Myocyte (in vitro differentiated cells): ENCODE measurements at regions not wholly inside any gene's neighbourhood (a gene's known extent, or its start where the extent isn't known, plus 50 kb on each side); places are given as distances from the start of the nearest gene placed in this dataset.

Experiments
- DNase-seq: peaks from one replicate; pipeline ENCODE4 v3.0.0-alpha.2; 2012; ENCODE audit warnings: low read depth

DNA sequence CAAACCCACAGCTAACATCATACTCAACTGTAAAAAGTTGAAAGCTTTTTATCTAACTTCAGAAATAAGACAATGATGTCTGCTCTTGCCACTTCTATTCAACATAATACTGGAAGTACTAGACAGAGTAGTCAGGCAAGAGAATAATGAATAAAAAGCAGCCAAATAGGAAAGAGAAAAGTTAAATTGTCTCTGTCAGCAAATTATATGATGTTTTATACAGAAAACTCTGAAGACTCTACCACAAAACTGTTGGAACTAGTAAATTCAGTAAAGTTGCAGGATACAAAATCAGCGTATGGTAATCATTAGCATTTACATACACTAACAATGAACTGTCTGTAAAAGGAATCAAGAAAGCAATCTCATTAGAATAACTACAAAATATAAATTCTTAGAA lies 752.9 kb upstream of the CT83 start:
- DNase-seq = no peak

DNA sequence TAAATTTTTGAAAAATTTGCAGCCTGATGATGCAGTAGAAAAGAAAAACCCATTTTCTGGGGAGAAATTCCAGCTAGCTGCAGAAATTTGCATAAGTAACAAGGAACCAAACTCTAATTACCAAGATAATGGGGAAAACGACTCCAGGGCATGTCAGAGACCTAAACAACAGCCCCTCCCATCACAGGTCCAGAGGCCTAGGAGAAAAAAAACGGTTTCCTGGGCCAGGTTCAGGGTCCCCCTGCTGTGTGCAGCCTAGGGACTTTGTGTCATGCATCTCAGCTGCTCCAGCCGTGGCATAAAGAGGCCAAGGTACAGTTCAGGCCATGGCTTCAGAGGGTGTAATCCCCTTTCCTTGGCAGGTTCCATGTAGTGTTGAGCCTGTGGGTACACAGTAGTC lies 733.7 kb upstream of the CT83 start:
- DNase-seq = no peak

DNA sequence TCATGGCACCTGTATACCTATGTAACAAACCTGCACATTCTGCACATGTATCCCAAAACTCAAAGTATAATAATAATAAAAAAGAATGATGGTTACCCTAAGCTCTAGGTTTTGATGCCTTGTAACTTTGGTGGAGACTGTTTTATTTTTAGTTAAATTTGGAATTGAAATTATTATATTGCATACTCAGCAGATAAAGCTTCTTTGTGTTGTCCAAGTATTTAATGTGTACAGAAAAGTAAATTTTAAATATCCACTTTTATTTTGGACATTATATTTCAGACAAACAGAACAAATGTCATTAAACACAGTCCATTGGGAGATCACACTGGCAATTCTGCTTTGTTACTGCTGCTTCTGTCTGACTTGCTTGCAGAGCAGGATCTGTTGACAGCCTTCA lies 684.5 kb upstream of the CT83 start:
- no peak for DNase-seq

DNA sequence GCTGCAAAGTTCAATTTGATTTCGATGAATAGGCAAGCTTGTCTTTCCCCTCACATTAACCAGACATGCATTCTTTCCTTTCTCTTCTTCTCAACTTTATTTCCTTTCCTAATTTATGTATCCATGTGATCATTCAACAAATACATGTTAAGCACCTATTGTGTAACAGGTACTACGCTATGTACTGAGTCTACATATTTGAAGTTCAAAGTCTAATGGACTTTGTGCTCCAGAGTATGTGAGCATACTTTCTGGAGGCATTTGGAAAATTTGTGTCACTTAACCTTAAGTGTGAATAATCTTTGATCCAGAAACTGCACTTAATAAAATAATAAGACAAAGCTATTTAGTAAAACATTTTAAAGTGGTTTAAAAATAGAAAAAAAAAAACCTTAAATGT lies 675.3 kb upstream of the CT83 start:
- DNase-seq = no peak

DNA sequence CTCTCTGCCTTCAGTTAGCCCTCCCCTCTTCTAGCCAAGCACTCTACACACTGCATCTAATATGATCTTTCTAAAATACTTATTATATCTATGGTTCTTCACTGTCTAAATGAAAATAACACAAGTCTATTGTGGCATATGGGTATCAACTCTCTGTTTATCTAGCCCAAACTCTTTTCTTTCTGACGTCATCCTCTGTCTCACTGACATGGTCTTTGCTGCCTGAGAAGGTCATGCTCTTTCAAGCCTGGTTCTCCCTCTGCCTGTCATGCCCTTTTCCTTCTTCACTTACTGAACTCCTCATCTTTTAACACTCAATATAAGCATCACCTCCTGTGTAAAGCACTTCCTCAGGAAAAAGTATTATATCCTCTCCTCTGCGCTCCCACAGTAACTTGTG lies 672.2 kb upstream of the CT83 start:
- DNase-seq = no peak

DNA sequence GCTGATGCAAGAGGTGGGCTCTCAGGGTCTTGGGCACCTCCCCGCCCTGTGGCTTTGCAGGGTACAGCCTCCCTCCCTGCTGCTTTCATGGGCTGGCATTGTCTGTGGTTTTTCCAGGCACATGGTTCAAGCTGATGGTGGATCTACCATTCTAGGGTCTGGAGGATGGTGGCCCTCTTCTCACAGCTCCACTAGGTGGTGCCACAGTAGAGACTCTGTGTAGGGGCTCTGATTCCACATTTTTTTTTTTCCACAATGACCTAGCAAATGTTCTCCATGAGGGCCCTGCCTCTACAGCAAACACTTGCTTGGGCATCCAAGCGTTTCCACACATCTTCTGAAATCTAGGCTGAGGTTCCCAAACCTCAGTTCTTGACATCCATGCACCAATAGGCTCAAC lies 657.9 kb upstream of the CT83 start:
- DNase-seq = no peak

DNA sequence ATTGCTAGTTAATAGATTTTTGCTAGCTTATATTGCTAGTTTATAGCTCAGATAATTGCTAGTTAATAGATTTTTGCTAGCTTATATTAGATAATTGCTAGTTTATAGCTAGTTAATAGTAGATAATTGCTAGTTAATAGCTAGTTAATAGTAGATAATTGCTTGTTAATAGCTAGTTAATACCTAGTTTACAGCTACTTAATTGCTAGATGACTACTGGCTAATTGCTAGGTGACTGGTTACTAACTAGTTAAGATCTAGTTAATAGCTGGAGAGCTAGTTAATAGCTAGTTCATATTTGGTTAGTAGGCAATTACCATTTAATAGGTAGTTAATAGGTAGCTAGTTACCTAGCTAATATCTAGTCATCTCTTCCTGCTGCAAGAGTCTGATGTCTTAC lies 633.8 kb upstream of the CT83 start:
- no peak for DNase-seq

DNA sequence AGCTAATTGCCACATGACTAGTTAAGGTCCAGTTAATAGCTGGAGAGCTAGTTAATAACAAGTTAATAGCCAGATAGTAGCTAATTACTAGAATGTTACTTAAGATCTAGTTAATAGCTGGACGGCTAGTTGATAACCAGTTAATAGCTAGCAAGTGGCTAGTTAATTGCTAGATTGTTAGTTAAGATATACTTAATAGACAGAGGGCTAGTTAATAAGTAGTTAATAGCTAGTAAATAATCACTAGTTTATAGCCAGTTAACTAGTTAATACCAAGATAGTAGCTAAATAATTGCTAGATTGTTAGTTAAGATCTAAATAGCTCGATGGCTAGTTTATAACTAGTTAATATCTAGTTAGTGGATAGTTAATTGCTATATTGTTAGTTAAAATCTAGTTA lies 632.6 kb upstream of the CT83 start:
- DNase-seq = no peak

DNA sequence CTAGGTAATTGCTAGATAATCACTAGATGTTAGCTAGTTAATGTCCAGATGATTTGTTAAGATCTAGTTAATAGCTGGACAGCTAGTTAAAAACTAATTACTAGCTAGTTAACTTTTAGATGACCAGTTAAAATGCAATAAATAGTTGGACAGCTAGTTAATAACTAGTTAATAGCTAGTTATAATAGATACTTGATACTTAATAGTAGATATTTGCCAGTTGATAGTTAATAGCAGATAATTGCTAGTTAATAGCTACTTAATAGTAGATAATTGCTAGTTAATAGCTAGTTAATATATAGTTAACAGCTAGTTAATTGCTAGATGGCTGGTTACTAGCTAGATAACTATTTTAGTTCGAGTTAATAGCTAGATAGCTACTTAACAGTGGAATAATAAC lies 631.4 kb upstream of the CT83 start:
- DNase-seq = no peak

DNA sequence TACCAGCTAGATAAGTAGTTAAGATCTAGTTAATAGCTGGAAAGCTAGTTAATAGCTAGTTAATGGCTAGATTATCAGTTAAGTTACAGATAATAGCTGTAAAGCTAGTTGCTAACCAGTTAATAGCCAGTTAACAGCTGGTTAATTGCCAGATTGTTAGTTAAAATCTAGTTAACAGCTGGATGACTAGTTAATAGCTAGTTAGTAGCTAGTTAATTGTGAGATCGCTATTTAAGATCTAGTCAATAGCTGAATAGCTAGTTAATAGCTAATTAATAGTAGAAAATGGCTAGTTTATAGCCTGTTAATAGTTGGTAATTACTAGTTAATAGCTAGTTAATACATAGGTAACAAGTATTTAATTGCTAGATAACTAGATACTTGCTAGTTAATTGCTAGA lies 630.5 kb upstream of the CT83 start:
- DNase-seq = no peak

DNA sequence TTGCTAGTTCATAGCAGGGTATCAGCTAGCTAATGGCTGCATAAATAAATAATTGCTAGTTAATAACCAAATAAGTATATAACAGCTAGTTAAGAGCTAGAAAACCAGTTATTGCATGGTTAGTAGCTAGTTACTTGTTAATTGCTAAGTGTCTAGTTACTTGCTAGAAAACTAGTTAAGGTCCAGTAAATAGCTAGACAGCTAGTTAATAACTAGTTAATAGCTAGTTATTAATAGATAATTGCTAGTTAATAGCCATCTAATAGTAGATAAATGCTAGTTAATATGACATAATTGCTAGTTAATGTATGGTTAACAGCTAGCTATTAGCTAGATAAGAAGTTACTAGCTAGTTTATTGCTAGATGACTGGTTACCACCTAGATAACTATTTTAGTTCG lies 629.9 kb upstream of the CT83 start:
- DNase-seq = no peak

DNA sequence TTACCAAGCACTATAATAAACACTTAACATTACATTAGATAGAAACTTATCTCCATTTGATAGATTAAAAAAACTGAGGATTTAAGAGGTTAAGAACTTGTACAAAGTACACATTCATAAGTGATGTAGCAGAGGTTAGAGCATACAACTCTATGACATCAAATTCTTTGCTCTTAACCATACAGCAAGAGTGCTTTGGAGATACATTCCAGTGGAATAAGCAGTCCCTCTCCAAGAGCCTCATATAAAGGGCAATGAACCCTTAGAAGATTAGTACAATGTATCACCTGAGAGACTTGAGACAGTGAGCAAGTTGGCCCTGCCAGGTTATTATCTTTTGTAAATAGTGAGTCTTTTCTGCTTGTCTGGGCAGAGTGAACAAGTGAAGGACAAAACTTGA lies 600.4 kb upstream of the CT83 start:
- DNase-seq = no peak

DNA sequence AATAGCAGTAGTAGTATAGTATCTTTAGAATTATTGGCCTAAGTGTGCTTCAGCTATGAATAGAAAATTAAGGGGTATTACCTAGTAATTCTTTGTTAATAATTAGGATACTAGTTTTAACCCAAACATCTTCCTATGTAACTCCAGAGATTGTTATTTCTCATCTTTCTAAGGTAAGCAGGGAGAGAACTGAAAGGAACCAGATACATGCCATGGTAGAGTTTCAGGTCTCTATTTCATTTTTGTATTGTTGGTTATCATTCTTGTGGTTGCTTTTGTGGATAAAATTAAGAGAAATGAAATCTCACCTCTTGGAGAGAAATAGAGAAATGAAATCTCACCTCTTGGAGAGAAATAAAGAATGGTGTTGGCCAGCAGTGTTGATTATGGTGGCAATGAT lies 597.1 kb upstream of the CT83 start:
- no peak for DNase-seq

DNA sequence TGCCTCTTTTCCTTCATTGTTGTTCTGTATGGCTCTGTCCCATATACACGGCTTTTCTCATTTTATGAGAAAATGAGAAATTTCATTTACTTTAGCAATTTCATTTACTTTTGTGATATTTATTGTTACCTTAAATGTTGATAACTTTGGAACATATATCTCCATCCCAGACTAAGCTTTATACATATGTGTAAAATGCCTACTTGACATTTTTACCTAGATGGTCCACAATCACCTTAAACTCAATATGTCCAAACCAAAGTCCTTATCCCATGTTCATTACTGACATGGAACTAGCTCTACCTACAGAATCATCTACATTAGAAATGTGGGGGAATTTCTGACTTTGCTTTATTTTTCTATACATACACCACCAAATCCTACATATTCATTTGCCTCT lies 590.5 kb upstream of the CT83 start:
- DNase-seq = no peak

DNA sequence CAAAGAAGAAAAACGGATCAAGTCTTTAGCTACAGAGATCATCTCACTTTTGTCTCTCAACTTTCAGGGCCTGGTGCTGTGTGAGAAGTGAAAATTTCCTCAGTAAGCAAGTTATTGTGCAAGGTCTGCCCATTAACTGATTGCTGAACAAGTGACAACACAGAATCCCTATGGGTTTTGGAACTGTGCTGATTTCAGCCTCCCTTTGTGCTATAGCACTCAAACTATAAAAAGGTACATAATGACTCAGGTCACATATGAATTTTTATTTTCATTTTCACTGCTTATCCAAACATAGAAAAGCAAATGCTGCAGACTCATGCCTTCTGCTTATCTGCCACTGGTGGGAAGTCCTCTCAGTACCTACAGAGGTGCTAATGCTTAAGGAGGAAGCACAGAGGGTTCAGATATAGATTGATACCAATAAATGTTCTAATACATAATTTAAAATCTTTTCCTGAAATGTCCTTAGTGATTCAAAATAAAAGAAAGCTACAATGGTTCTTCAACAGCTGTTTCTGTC lies 576.2 kb upstream of the CT83 start:
- no peak for DNase-seq

DNA sequence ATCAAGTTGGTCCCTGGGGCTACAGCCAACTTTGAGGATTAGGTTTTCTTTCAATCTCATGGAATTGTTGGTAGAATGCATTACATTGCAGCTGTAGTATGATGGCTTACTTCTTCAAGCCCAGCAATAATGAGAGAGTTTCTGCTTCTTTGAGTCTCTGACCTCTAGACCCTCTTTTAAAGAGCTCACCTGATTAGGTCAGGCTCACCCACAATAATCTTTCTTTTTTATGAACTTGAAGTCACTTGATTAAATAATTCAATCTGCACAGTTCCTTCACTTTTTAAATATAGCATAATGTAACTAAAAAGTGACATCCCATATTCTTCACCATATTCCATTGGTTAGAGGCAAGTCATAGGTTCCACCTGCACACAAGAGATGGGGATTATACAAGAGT lies 547.5 kb upstream of the CT83 start:
- DNase-seq = no peak

DNA sequence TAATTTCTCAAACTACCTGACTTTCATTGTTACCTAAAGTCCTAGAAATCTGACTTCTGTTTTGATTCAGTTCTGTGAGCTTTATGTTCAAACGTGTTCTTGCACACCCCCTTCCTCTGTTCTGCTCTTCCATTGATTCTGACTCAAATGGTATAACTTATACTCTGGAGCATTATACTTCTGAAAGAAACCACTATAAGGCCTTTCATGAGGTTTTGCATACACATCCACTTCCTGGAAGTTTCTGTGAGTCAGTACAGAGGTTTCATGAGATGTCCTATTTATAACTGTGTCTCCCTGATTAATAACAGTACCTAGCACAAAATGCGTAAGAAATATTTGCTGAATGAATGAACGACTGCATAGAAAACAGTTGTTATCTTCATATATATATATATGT lies 540.2 kb upstream of the CT83 start:
- no peak for DNase-seq

DNA sequence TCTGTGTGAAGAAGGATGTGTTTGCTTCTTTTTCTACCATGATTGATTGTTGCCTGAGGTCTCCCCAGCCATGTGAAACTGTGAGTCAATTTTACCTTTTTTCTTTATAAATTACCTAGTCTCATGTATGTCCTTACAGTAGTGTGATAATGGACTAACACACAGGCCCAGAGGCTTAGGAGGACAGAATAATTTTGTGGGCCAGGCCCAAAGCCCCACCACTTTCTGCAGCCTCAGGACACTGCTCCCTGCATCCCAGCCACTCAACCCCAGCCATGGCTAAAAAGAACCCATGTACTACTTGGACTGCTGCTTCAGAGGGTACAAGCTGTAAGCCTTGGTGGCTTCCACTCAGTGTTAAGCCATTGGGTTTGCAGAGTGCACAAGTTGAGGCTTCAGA lies 512.7 kb upstream of the CT83 start:
- DNase-seq = no peak

DNA sequence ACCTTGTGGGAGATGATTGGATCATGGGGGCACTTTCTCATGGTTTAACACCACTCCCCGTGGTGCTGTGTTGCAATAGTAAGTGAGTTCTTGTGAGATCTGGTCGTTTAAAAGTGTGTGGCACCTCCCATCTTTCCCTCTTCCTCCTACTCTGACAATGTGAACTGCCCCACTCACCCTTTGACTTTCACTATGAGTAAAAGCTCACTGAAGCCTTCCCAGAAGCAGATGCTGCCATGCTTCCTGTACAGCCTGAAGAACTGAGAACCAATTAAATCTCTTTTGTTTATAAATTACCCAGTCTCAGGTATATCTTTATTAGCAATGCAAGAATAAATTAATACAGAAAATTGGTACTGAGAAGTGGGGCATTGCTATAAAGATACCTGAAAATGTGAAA lies 509.6 kb upstream of the CT83 start:
- DNase-seq = no peak

DNA sequence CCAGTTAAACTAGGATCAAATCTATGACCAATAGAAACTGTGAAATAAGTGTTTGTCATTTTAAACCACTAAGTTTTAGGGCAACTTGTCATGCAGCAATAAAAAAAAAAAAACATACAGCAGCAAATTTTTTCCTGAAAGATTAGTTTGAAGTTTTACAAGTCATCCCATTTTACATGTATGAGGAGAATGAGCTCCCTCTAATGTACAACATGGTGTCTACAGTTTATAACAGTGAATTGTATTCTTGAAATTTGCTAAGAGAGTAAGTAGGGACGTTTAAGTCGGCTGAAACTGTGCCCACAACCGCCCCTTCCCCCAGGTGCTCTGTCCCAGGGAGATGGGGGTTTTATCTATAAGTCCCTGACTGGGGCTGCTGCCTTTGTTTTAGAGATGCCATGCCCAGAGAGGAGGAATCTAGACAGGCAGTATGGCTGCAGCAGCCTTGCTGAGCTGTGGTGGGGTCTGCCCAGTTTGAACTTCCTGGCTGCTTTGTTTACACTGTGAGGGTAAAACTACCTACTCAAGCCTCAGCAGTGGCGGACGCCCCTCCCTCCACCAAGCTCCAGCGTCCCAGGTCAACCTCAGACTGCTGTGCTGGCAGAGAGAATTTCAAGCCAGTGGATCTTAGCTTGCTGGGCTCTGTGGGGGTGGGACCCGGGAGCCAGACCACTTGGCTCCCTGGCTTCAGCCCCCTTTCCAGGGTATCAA lies 499.3 kb upstream of the CT83 start:
- peak; percentile 0 for DNase-seq

DNA sequence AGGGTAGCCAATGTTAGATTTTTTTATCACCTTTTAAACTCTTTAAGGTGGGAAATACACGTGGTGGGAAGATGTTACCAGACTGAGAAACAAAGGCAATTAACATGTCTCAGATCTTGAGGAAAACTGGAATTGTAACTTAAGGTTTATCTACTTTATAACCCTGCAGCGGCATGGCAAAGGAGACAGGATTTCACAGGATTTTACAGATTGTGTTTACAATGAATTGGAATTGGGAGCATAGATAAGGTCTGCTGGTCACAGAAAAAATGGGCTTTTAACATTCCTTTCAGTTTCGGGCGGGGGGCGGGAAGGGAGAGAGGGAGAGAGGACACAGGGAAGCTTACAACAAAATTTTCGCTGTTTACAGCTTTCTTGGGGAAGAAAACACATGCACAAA lies 467.5 kb upstream of the CT83 start:
- DNase-seq = no peak

DNA sequence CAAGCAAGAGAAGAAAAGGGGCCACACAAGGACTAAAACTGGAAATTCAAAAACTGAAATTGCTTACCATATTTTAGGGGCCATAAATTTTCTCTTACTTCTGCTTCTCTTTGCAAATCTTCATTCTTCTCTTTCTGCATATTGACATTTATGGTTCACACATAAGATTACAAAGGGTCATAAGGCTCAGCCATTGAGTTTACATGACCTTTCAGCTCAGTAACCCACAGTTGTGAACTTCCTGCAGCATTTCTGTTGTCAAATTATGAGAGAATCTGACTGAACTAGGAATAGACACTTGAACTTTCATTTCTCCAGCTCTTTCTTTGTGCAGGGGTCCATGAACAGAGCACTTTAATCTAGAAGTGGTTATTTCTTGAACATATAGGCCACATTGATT lies 434.8 kb upstream of the CT83 start:
- no peak for DNase-seq

DNA sequence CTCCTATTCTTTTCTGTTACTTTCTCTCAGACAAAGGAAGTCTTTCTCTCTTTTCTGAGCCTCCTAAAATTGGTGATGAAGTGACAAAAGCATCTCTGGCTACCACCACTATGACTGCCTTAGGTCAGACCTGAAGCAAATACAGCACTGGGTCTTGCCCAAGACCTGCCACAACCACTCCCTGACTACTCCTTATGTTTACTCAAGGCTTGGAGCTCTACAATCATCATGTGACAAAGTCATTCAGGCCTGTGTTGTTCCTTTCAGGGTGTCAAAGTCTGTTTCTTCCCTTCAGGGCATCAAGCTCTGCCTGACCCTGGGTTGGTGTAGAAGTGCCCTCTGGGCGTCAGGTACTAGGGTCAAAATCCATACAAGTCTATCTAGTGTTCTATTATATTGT lies 419.2 kb upstream of the CT83 start:
- DNase-seq = no peak

DNA sequence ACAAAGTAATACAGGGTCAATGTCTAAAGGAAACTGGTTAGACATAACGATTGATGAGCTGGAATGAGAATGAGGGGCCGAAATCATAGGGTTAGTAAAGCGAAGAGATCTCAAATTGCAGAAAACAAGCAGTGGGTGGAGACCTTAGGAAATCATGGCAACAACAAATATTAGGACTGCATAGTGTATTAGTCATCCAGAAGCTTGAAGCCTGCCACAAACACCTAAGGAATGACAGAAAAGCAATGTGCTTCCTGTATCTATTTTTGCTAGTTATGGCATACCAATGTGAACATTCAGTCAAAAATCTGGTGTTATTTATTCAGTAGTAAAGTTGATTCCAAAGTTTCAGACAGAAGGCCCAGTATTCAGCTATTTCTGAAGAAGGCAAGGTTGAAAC lies 410.9 kb upstream of the CT83 start:
- DNase-seq = peak; percentile 0
